G401 (cell line): ENCODE measurements at regions not wholly inside any gene's neighbourhood (a gene's known extent, or its start where the extent isn't known, plus 50 kb on each side); places are given as distances from the start of the nearest gene placed in this dataset.
"Not testable (repeated sequence)": the region's sequence is repeated elsewhere in the genome, so short reads cannot be mapped to it uniquely, and the experiment has no call there.

Experiments
- DNase-seq: peaks from one replicate; pipeline ENCODE4 v3.0.0-alpha.2; 2015; ENCODE audit warnings: low spot score
- in situ Hi-C: cut with HindIII; loops from 2 replicates; pipeline ENCODE4 v1.10.0; 2016; ENCODE audit warnings: low sequenced_read_pairs, mixed read lengths

- in situ Hi-C loops = no loop called here
These were observed 97.2 kb upstream of the NREP start for GRCh38 chr5:111854186-111854585.

GRCh38 chr5:111853748-111854147, 96.8 kb upstream of the NREP start:
- in situ Hi-C loops = no loop called here
- DNase-seq = peak; percentile 38

More at GRCh38 chr5:111854186-111854585, 97.2 kb upstream of the NREP start:
- peak; percentile 11 for DNase-seq

GRCh38 chr5:111851631-111852548, 94.9 kb upstream of the NREP start:
- no peak for DNase-seq
- in situ Hi-C loops = no loop called here

GRCh38 chr5:111848476-111848875, 91.5 kb upstream of the NREP start:
- in situ Hi-C loops = no loop called here
- no peak for DNase-seq

GRCh38 chr5:111847052-111847925, 90.3 kb upstream of the NREP start:
- in situ Hi-C loops = no loop called here
- no peak for DNase-seq

- in situ Hi-C loops = no loop called here
- DNase-seq = no peak
These were observed 83.2 kb upstream of the NREP start for GRCh38 chr5:111840036-111840674.

- in situ Hi-C loops = no loop called here
- no peak for DNase-seq
These were observed 82.4 kb upstream of the NREP start for GRCh38 chr5:111839438-111839837.

- no peak for DNase-seq
- in situ Hi-C loops = no loop called here
These were observed 79.4 kb upstream of the NREP start for GRCh38 chr5:111836426-111836825.

- in situ Hi-C loops = no loop called here
These were observed 78.1 kb upstream of the NREP start for GRCh38 chr5:111834926-111835599.

GRCh38 chr5:111830333-111830732, 73.3 kb upstream of the NREP start:
- no peak for DNase-seq
- in situ Hi-C loops = no loop called here

More at GRCh38 chr5:111834926-111835599, 78.1 kb upstream of the NREP start:
- DNase-seq = no peak

GRCh38 chr5:111829701-111830100, 72.7 kb upstream of the NREP start:
- in situ Hi-C loops = no loop called here
- no peak for DNase-seq

- DNase-seq = no peak
- in situ Hi-C loops = no loop called here
These were observed 69.1 kb upstream of the NREP start for GRCh38 chr5:111826064-111826463.

GRCh38 chr5:111820072-111820471, 63.1 kb upstream of the NREP start:
- no peak for DNase-seq
- in situ Hi-C loops = no loop called here

GRCh38 chr5:111819028-111819427, 62.0 kb upstream of the NREP start:
- in situ Hi-C loops, DNase-seq: not testable (repeated sequence)

- in situ Hi-C loops = no loop called here
- DNase-seq = no peak
These were observed 56.5 kb upstream of the NREP start for GRCh38 chr5:111813537-111813936.

- peak; percentile 8 for DNase-seq
These were observed 53.1 kb upstream of the NREP start for GRCh38 chr5:111810112-111810511.

More at GRCh38 chr5:111810112-111810511, 53.1 kb upstream of the NREP start:
- in situ Hi-C loops = no loop called here
